T-cell (primary cell): ENCODE measurements at regions not wholly inside any gene's neighbourhood (a gene's known extent, or its start where the extent isn't known, plus 50 kb on each side); places are given as distances from the start of the nearest gene placed in this dataset.

Experiments used
- ATAC-seq, 4 experiments: fragments of 200-7000 bp in 3 of 4; fragments of 150-1000 bp in 1 of 4; cut with Tn5 transposase; replicated peaks in 1 of 4; 1 replicate in 3 of 4; 2 replicates in 1 of 4; pipeline ENCODE4 v1.10.0; 2021; ENCODE audit warnings: moderate library complexity in 3 of 4, mild to moderate bottlenecking in 2 of 4, moderate number of reproducible peaks in 1 of 4
- CTCF ChIA-PET, 2 donors: fragments of 300-600 bp; sonication (Branson Sonifier 250); formaldehyde crosslinking; loops; one replicate each; lab custom pipeline; 2022; ENCODE audit warnings: antibody characterized with exemption in 2 of 2; lab: Charles Lee
- POLR2A ChIA-PET, 2 donors: fragments of 300-600 bp; sonication (Branson Sonifier 250); formaldehyde crosslinking; loops; one replicate each; lab custom pipeline; 2022; ENCODE audit warnings: antibody characterized with exemption in 2 of 2; lab: Charles Lee
- DNase-seq, 35 experiments: peaks; one replicate each; pipeline versions ENCODE4 v3.0.0 to v3.0.0-alpha.2; 2013 to 2023
- H3K27ac ChIP-seq: one replicate; pipeline ENCODE4 v1.5.1; 2013; ENCODE audit warnings: low read length
- H3K27me3 ChIP-seq, 2 experiments: replicated peaks in 1 of 2; 1 replicate in 1 of 2; 2 replicates in 1 of 2; pipeline versions ENCODE4 v1.6.1 to v1.7.0; 2013; ENCODE audit warnings: low read length in 1 of 2, mixed read lengths in 1 of 2; ENCODE audit not compliant: control insufficient read depth in 2 of 2, insufficient read depth in 2 of 2; ENCODE audit errors: extremely low read depth in 1 of 2
- H3K36me3 ChIP-seq, 2 donors: 1 replicate in 1 of 2; 2 replicates in 1 of 2; pipeline versions ENCODE4 v1.6.1 to v1.7.0; 2013; ENCODE audit warnings: low read length in 1 of 2; ENCODE audit not compliant: control insufficient read depth in 2 of 2, insufficient read depth in 1 of 2; ENCODE audit errors: extremely low read depth in 1 of 2
- H3K4me1 ChIP-seq, 2 experiments: 1 replicate in 1 of 2; 2 replicates in 1 of 2; pipeline versions ENCODE4 v1.6.1 to v1.7.0; 2013; ENCODE audit warnings: low read length in 2 of 2, mixed read lengths in 1 of 2; ENCODE audit not compliant: insufficient read depth in 2 of 2, control insufficient read depth in 1 of 2; ENCODE audit errors: extremely low read depth in 1 of 2
- H3K4me3 ChIP-seq, 2 donors: 1 replicate in 1 of 2; 2 replicates in 1 of 2; pipeline versions ENCODE4 v1.5.1 to v1.7.0; 2013; ENCODE audit warnings: mild to moderate bottlenecking in 2 of 2, low read length in 1 of 2, moderate library complexity in 1 of 2; ENCODE audit not compliant: control insufficient read depth in 1 of 2; ENCODE audit errors: extremely low read depth in 1 of 2
- H3K9me3 ChIP-seq: 2 replicates; pipeline ENCODE4 v1.7.0; 2013
- H3K27ac Mint-ChIP-seq, 2 donors: one replicate each; pipeline ENCODE4 v1.8.0; 2020 to 2021; ENCODE audit warnings: mild to moderate bottlenecking in 2 of 2, mixed read lengths in 2 of 2
- H3K27me3 Mint-ChIP-seq, 2 donors: one replicate each; pipeline ENCODE4 v1.8.0; 2021 to 2022; ENCODE audit warnings: mixed read lengths in 2 of 2
- H3K36me3 Mint-ChIP-seq: one replicate; pipeline ENCODE4 v1.8.0; 2021; ENCODE audit warnings: mixed read lengths
- H3K4me1 Mint-ChIP-seq, 3 donors: one replicate each; pipeline ENCODE4 v1.8.0; 2020 to 2022; ENCODE audit warnings: mixed read lengths in 3 of 3, mild to moderate bottlenecking in 1 of 3
- H3K4me3 Mint-ChIP-seq, 3 donors: one replicate each; pipeline ENCODE4 v1.8.0; 2020 to 2022; ENCODE audit warnings: mild to moderate bottlenecking in 3 of 3, mixed read lengths in 3 of 3, moderate library complexity in 3 of 3
- H3K9me3 Mint-ChIP-seq, 3 donors: one replicate each; pipeline ENCODE4 v1.8.0; 2020 to 2022; ENCODE audit warnings: mixed read lengths in 3 of 3
- WGBS: methylation state at CpG from one replicate; pipeline ENCODE4 v1.1.5; 2013; ENCODE audit warnings: missing lambda C conversion rate; ENCODE audit not compliant: insufficient coverage; 5-methylcytosine and 5-hydroxymethylcytosine counted together

GRCh38 chr3:95926904-95927501 is 887.4 kb upstream of the EPHA6 start:
- CTCF ChIA-PET = no interaction called here
- WGBS = 61% methylated on average over 3 of the region's 9 CpGs
- H3K36me3 Mint-ChIP-seq = no peaks in the 10 kb centered on the region

GRCh38 chr3:95934181-95934580 is 880.2 kb upstream of the EPHA6 start:
- Histone ChIP-seq H3K36me3 (no peaks in the 10 kb centered on the region), H3K27me3 (no peaks in the 10 kb centered on the region), H3K4me1 (no peaks in the 10 kb centered on the region), H3K4me3 (no peak overlapping the region), H3K27ac (no peak overlapping the region), H3K9me3 (peaks cover 3% of the 10 kb centered on the region)
- no peaks in the 10 kb centered on the region for H3K4me1 Mint-ChIP-seq
- ATAC-seq (no peak), DNase-seq (no peak)
- ChIA-PET POLR2A (no interaction called here), CTCF (interaction anchor here in 1 of 2 donors (0.6 kb wide), 1 partner anchor 78 kb away, joined by 3 read pairs; no protein-coding TSS in a partner anchor)
- WGBS = no CpG with 5 or more reads among the region's 1 CpG
- no peak overlapping the region for H3K27ac Mint-ChIP-seq
- peaks cover 3 to 7% (median 5%) of the 10 kb centered on the region in 3 donors for H3K9me3 Mint-ChIP-seq
- no peaks in the 10 kb centered on the region for H3K36me3 Mint-ChIP-seq
- H3K27me3 Mint-ChIP-seq = no peaks in the 10 kb centered on the region
- no peak overlapping the region for H3K4me3 Mint-ChIP-seq

More at GRCh38 chr3:95926904-95927501, 887.4 kb upstream of the EPHA6 start:
- ATAC-seq = no peak
- POLR2A ChIA-PET = interaction anchor here (0.6 kb wide), 2 partner anchors 489 to 830 kb away, joined by 3 to 6 read pairs; no protein-coding TSS in a partner anchor
- Histone ChIP-seq H3K27ac (no peak overlapping the region), H3K27me3 (no peaks in the 10 kb centered on the region), H3K36me3 (no peaks in the 10 kb centered on the region), H3K9me3 (no peaks in the 10 kb centered on the region), H3K4me1 (no peaks in the 10 kb centered on the region), H3K4me3 (no peak overlapping the region)
- Mint-ChIP-seq H3K9me3 (peaks cover 0 to 9% (median 9%) of the 10 kb centered on the region in 3 donors), H3K27ac (no peak overlapping the region), H3K4me1 (no peaks in the 10 kb centered on the region), H3K4me3 (no peak overlapping the region), H3K27me3 (no peaks in the 10 kb centered on the region)
- DNase-seq = no peak

- Histone ChIP-seq H3K9me3 (peaks cover 3% of the 10 kb centered on the region), H3K27ac (no peak overlapping the region), H3K36me3 (no peaks in the 10 kb centered on the region), H3K4me1 (no peaks in the 10 kb centered on the region), H3K27me3 (no peaks in the 10 kb centered on the region), H3K4me3 (no peak overlapping the region)
- Mint-ChIP-seq H3K27ac (no peak overlapping the region), H3K4me3 (no peak overlapping the region), H3K9me3 (peaks cover 8 to 17% (median 12%) of the 10 kb centered on the region in 3 donors), H3K27me3 (no peaks in the 10 kb centered on the region), H3K4me1 (no peaks in the 10 kb centered on the region), H3K36me3 (no peaks in the 10 kb centered on the region)
- no peak for ATAC-seq
- WGBS = no CpG with 5 or more reads among the region's 4 CpGs
- DNase-seq = no peak
- CTCF ChIA-PET = no interaction called here
- POLR2A ChIA-PET = no interaction called here
Observed at GRCh38 chr3:95939235-95939809, 875.1 kb upstream of the EPHA6 start.

GRCh38 chr3:95965704-95966336 is 848.6 kb upstream of the EPHA6 start:
- H3K27ac ChIP-seq = no peak overlapping the region
- Mint-ChIP-seq H3K4me1 (no peaks in the 10 kb centered on the region), H3K4me3 (no peak overlapping the region), H3K27me3 (no peaks in the 10 kb centered on the region), H3K27ac (no peak overlapping the region), H3K36me3 (no peaks in the 10 kb centered on the region), H3K9me3 (peaks cover 0 to 25% (median 2%) of the 10 kb centered on the region in 3 donors)
- ChIA-PET POLR2A (no interaction called here), CTCF (no interaction called here)
- no CpG with 5 or more reads among the region's 2 CpGs for WGBS
- ATAC-seq = no peak
- H3K9me3 ChIP-seq = no peaks in the 10 kb centered on the region
- no peak overlapping the region for H3K4me3 ChIP-seq
- DNase-seq = no peak
- no peaks in the 10 kb centered on the region for H3K36me3 ChIP-seq
- no peaks in the 10 kb centered on the region for H3K4me1 ChIP-seq
- H3K27me3 ChIP-seq = no peaks in the 10 kb centered on the region

GRCh38 chr3:95971573-95971972 is 842.8 kb upstream of the EPHA6 start:
- no peaks in the 10 kb centered on the region for H3K4me1 Mint-ChIP-seq
- CTCF ChIA-PET = no interaction called here

GRCh38 chr3:95994338-95994737 is 820.1 kb upstream of the EPHA6 start:
- peaks cover 8 to 19% (median 11%) of the 10 kb centered on the region in 3 donors for H3K9me3 Mint-ChIP-seq
- POLR2A ChIA-PET = no interaction called here

More at GRCh38 chr3:95971573-95971972, 842.8 kb upstream of the EPHA6 start:
- no peaks in the 10 kb centered on the region for H3K36me3 Mint-ChIP-seq
- Histone ChIP-seq H3K4me3 (no peak overlapping the region), H3K4me1 (no peaks in the 10 kb centered on the region), H3K27ac (no peak overlapping the region), H3K9me3 (no peaks in the 10 kb centered on the region), H3K36me3 (no peaks in the 10 kb centered on the region), H3K27me3 (no peaks in the 10 kb centered on the region)
- H3K27ac Mint-ChIP-seq = no peak overlapping the region
- no peaks in the 10 kb centered on the region for H3K27me3 Mint-ChIP-seq
- POLR2A ChIA-PET = no interaction called here
- WGBS = 80% methylated on average over 1 of the region's 2 CpGs
- H3K4me3 Mint-ChIP-seq = no peak overlapping the region
- H3K9me3 Mint-ChIP-seq = peaks cover 3 to 10% (median 9%) of the 10 kb centered on the region in 3 donors
- no peak for ATAC-seq
- no peak for DNase-seq

More at GRCh38 chr3:95994338-95994737, 820.1 kb upstream of the EPHA6 start:
- H3K4me1 Mint-ChIP-seq = no peaks in the 10 kb centered on the region
- no peak overlapping the region for H3K27ac ChIP-seq
- no peak overlapping the region for H3K4me3 Mint-ChIP-seq
- CTCF ChIA-PET = no interaction called here
- WGBS = 100% methylated on average over 3 of the region's 4 CpGs
- H3K36me3 Mint-ChIP-seq = no peaks in the 10 kb centered on the region
- H3K4me1 ChIP-seq = no peaks in the 10 kb centered on the region
- no peaks in the 10 kb centered on the region for H3K9me3 ChIP-seq
- DNase-seq (no peak), ATAC-seq (no peak)
- H3K27me3 Mint-ChIP-seq = no peaks in the 10 kb centered on the region
- no peaks in the 10 kb centered on the region for H3K27me3 ChIP-seq
- H3K27ac Mint-ChIP-seq = no peak overlapping the region
- no peak overlapping the region for H3K4me3 ChIP-seq
- no peaks in the 10 kb centered on the region for H3K36me3 ChIP-seq
